SK-MEL-5 (cell line): ENCODE measurements at regions not wholly inside any gene's neighbourhood (a gene's known extent, or its start where the extent isn't known, plus 50 kb on each side); places are given as distances from the start of the nearest gene placed in this dataset.

Experiments
- DNase-seq: peaks from one replicate; pipeline ENCODE4 v3.0.0-alpha.2; 2016; ENCODE audit warnings: low read depth, low spot score
- in situ Hi-C: cut with HindIII; loops from 2 replicates; pipeline ENCODE4 v1.10.0; 2016; ENCODE audit warnings: low sequenced_read_pairs, high pct_unique_total_duplicates, low pct_unique_long_range_greater_than_20kb

DNA sequence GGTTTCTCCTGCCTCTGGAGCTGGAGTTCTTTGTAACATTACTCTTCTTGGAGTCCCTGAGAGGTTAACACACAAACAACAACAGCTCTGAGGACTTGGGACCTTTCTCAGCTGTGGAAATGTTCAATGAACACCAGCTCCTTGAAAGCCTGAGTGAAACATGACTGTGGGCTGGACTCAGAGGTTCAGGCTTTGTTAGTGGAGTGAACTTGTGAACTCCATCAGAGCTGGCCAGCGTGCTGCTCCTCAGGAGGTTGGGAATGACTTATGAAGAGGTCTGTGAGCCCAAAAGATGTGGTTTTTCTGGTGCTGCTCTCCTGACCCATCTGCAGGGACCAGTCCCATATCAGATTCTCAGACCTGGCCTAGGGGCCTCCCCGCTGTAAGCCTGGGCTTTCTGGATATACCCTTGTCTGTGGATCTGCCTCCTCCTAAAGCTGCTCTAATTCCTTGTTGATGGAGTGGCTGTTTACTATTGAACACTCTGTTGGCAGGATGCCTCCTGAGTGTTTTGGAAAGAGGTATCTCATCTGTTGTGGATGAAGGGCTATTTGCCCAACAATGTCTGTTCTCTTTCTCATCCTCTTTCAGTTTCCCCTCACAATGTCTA is 170.0 kb upstream of the GDNF start:
- in situ Hi-C loops, result no loop called here
- no peak for DNase-seq

DNA sequence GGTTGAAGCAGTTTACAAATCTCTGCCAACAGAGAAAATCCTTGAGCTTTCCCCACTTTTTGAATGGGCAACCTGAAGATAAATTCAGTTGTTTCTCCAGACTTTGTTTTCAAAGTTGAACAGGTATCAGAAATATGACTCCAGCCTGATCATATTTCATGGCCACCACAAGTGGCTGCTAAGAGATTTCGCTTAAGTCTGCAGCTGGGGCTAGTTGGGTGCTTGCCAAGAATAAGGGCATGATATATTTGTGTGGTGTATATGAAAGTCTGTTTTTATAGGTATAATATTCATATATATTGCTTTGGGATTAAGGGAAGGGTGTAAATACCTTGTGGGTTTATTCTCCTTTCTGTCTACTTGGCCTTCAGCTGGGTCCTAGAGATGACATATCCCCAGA is 168.4 kb upstream of the GDNF start:
- DNase-seq, result no peak
- in situ Hi-C loops, result no loop called here

DNA sequence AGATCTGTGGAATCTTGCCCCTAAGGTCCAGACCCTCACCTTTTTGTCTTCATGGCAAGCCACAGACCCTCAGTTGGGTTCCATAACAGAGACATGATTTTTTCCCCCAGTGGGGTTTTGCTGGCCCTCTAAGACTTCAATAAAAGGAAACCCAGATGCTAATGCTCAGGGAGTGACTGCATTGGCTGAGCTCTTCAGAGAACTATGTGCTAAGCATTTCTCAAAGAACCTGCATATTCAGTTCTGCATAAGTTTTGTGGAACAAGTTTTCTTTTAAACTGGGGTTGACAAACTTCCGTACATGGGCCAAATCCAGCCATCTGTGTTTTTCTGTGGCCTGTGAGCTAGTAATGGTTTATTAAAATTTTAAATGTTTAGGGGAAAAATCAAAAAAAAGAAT is 159.8 kb upstream of the GDNF start:
- in situ Hi-C loops, result no loop called here
- DNase-seq, result no peak

DNA sequence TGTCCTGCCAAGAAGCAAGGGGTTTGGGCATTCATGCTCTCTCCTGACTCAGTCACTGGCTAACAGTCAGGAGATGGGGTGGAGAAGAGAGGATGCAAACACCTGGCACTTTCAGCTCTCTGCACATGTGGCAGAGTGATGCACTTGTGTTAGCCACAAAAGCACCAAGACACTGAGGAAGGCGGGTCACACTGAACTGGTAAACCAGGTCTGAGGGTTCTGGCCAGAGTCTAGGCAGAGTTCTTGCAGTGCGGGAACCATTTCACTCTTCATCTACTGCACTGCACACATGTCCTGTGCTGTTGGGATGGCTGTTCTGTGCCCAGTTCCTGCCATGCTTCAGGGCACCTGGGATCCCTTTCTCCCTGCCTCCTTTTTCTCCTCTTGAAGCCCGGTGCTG is 157.1 kb upstream of the GDNF start:
- in situ Hi-C loops, result no loop called here
- DNase-seq, result no peak

DNA sequence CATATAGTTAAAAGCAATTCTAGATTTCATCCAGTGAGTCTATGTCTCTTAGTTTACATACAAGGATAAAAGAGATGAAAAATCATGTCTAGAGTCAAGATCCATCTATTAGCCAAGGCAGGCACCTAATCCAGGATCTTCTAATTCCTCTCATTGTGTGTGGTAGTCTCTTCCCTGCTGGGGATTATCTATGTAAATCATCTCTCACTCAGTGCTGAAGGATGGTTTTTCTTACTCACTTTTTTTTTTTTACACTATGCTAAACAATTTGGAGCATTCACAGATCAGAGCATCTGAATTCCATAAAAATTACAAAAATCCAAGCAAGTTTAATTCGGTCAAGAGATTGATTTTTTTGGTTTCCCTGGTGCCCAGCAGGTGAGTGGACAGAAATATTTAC is 154.9 kb upstream of the GDNF start:
- in situ Hi-C loops, result no loop called here
- DNase-seq, result no peak

DNA sequence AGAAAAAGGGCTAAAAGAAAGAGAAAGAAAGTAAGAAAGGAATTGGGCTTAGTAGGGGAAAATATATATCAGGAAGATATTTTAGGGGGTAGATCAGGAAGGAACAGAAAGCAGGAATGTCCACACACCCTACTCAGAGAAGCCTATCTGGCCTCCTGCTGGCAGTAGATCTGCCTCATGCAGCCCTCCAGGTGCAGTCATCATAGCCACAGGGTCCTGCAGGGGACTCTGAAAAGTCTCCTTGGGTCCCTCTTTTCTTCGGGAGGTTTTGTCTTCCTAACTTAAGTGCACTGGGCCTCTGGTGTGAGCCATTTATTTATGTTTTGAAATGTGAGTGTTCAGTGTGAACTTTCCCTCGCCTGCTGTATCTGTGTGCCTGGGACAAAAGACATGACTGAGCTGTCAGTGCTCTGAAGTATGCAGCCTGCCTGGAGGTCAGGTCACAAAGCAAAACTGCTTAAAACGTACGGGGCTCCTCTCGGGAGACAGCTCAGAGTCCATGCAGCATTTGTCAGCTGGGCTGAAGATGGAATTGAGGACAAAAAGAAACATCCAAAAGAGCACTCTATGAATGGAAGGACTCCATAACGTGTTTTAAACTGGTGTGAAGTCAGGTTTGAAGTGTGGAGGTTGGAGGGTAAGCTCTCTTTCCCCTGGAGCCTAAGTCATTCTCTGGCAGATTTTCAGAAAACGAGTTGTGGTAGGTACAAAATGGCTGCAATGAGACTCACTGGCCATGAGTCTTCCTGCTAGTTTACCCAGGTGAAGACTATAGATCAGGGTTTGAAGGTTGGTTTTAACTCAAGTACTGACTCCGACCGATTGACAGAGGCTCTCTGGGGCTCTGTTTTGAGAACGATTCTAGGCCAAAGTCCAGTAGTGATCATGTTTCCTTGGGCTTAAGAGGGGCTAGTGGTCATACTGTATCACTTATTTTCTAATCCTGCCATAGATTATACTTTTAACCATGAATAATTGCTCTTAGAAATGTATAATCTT is 151.8 kb upstream of the GDNF start:
- in situ Hi-C loops, result no loop called here

DNA sequence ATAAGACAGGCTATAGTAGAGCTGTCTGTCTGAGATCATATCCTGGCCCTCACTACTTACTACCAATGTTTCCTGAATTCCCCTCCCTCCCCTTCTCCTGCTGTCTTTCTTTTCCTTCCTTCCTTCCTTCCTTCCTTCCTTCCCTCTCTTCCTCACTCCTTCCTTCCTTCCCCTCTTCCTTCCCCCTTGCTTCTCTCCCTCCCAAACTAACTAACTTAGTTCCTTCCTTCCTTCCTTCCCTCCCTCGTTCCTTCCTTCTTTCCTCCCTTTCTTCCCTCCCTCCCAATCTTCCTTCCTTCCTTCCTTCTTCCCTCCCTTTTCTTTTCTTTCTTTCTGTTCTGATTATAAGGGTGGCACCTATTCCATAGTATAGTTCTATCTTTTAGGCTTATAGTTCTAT is 150.0 kb upstream of the GDNF start:
- DNase-seq, result no peak
- in situ Hi-C loops, result no loop called here

More for the DNA sequence above, 151.8 kb upstream of the GDNF start:
- DNase-seq, result no peak

DNA sequence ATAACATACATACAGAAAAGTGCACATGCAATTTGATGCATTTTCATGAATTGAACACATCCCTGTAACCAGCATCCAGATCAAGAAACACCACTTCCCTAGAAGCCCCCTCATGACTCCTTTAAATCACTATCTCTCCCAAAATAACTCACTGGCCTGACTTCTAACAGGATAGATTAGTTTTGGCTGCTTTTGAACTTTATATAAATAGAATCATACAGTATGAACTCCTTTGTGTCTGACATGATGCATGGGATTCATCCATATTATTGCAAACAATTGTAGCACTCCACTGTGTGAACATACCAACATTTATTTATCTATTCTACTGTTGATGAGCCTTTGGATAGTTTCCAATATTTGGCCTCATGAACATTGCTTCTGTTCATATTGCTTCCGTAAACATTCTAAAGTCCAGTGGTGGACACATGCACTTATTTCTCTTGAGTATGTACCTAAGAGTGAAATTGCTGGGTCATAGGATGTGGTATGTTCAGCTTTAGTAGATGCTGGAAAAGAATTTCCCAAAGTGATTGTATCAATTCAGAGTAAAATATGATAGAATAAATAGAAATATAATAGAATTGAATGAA is 148.7 kb upstream of the GDNF start:
- DNase-seq, result no peak
- in situ Hi-C loops, result no loop called here

DNA sequence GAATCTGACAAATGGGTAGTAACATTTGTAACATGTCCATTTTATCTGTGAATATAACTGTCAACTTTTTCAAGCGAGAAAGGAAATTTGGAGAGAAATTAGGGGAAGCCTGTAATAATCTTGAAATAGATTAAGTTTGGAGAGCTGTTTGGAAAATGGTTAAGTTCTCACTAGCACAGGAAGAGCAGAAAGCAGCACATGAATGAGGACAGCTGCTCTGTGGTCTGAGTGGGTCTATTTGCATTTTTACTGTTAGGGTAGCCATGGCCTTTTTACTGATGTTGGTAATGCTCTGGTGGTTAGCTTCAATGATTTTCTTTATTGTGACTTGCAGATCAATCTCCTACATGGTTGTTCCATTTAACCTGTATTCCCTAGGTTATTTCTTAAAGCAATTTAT is 144.5 kb upstream of the GDNF start:
- in situ Hi-C loops, result no loop called here

DNA sequence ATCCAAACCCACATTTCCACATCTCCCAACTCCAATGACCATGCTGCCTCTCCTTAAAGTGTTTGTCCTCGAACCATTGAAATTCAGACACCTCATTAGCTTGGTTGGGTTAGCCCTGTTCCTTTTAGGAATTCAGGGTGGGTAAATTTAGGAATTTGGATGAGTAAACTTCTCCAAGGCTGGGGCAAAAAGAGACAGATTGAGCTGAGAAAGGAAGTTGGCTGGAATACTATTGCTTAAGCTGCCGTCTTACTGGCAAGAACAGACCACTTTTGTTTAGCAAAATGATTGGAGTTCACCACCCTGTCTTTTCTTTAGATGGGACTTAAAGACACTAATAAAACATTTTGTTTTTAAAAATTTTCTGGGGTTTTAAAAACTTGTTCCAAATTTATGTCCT is 143.6 kb upstream of the GDNF start:
- peak; percentile 16 for DNase-seq

More for the DNA sequence above, 144.5 kb upstream of the GDNF start:
- no peak for DNase-seq

DNA sequence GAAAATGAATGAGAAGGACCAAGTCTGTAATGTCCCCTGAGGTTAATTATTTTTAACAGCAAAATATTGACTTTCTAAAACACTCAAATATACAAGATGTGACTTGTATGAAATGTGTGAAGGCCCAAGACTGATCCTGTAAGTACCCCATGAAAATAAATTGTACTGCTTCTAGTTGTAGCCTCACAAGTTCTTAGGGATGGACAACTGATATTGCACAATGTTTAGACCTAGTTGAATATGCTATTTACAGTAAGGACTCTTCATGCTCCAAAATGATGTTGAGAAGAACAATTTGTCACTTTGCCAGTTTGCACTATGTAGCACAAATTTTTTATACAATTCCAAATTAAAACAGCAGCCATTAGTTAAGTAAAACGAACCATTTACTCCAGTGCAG is 139.7 kb upstream of the GDNF start:
- DNase-seq, result no peak
- in situ Hi-C loops, result no loop called here

More for the DNA sequence above, 143.6 kb upstream of the GDNF start:
- in situ Hi-C loops, result no loop called here

DNA sequence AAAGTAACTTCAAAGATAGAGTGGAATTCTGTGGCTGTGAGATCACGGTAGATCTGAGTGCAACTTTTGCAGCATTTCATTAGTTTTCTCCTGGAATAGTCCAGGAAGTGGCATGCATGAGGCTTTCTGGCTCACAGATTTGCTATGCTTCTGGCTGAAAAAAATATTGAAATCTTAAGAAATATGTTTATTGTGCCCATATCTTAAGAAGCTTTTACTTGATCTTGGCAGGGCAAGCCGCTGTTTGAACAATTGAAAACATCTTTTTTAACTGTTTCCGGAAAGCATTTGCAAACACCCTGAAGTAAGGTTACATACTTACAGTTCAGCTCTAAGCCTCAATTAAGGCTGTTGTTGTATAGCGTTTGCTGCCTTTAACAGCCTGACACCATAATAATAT is 135.7 kb upstream of the GDNF start:
- in situ Hi-C loops, result no loop called here

DNA sequence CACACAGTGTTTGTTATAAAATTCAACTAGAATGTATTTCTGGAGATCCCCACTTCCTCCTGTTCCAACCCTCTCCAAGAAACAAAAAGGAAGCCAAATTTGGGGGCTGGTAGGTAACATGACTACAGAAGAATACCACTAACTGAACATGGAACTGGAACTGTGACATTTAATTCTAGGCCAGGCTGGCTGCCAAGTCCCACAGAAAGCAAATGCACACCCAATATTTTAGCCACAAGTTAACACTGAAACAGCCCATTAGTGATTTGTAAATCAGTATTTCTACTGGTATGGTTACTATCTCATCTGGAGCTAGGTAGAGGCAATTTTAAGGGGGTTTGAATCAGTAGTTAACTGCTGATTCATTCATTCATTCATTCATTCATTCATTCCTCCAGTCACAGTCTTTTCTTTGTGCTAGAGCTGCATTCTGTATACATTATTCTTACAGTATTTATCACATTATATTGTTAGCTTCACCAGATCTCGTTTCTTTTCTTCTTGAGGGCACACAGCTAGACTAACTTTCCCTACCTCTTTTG is 131.7 kb upstream of the GDNF start:
- no peak for DNase-seq
- in situ Hi-C loops, result no loop called here

More for the DNA sequence above, 135.7 kb upstream of the GDNF start:
- no peak for DNase-seq

DNA sequence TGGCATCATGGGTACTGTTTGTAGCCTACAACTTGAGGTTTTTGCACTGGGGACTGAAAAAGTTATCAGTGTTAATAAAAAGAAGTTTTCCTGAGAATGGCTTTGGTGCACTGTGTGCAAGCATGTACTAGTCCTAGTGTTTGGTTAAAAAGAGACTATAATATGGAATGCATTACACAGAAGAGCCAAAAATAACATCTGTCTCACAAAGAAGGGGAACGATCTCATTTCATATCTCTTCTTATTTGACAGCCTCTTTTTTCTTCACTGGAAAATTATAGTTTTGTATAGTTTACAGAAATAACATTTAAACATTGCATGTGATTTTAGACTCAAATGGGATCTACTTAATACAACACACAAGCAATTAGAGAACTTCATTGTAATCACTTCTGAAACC is 127.0 kb upstream of the GDNF start:
- in situ Hi-C loops, result no loop called here
- no peak for DNase-seq

DNA sequence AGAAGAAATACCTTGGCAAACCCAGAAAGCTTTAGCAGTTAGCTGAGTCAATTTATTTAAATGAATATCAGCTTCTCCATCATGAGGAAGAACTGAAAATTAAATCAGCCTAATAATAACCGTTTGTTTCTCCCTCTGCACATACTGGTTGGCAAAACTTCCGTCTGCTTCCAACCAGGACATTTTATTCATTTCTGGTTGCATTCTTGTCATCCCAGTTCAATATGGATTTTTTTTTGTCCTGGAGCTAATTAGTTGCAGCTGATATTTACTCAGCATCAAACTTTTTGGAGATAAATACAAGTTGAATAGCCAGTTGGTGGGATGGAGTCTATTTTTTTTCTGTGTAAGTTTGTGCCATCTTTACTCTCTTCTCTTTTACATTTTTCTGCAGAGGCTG is 126.5 kb upstream of the GDNF start:
- no peak for DNase-seq
- in situ Hi-C loops, result no loop called here

DNA sequence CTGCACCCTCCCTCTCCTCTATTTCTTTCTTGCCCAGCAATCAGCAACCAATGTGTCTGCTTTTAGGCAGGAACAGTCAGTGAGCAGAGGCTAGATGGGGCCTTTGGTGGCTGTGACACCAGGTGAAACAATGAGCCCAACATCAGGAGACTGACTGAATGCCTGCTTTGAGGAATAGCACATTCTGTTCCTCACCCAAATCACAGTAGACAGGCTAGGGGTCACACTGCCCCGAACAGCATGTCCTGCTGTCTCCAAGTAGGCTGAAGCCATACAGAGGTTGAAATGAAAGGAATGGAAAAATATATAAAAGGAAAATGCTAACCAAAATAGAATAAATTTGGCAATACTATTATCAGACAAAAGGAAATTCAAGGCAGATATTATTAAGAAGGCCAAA is 122.5 kb upstream of the GDNF start:
- in situ Hi-C loops, result no loop called here

DNA sequence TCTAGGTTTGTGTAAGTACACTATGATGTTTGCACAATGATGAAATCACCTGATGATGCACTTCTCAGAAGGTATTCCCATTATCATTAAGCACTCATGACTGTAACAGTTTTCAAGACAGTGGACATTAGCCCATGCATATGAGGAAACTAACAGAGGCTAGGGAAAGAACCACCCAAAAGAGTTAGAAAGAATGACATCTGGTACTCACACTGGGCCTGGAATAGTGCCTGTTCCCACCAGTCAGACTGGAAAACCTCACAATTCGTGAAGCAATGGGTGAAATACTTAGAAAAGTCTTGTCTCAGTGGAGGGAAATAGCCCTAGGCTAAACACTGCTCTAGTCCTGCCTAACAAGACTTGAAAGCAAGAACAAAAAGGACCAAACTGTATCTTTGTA is 117.4 kb upstream of the GDNF start:
- in situ Hi-C loops, result no loop called here
- DNase-seq, result no peak

More for the DNA sequence above, 122.5 kb upstream of the GDNF start:
- no peak for DNase-seq

DNA sequence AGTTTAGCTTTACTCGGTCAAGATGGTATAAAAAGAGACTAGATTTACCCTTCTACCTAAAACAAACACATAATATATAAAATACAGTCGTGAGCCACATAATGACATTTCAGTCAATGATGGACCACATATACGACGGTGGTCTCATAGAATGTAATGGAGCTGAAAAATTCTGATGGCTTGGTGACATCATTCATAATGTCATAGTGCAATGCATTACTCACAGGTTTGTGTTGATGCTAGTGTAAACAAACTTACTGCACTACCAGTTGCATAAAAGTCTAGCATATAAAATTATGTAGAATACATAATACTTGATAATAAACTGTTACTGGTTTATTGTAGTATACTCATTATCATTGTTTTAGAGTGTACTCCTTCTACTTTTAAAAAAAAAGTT is 115.9 kb upstream of the GDNF start:
- in situ Hi-C loops, result no loop called here
- no peak for DNase-seq
